ENCODE measurements at regions not wholly inside any gene's neighbourhood (a gene's known extent, or its start where the extent isn't known, plus 50 kb on each side); places are given as distances from the start of the nearest gene placed in this dataset.
A peak's percentile ranks its signal among the peaks of the same experiment; 100 is the strongest.

DNA sequence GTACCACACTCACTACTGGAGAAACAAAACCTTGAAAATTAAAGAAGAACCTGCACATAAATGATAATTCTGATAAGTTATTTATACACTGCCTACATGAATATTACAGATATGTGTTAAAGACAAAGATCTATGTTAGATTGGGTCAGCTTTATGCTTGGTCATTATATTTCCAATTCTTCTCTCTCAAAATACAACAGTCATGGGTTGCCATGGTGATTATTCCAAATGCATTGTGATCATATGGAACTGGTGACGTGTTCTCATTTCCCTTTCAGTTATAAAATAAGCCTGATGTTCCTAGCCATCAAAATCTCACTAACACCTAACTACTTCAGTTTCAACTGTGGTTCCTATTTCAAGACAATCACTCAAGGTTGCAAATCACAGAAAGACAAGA, 1416.4 kb downstream of the UQCRFS1 start:
- 100% methylated on average over 1 of the region's 1 CpG for WGBS (ENCODE audit: insufficient coverage, insufficient replicate concordance, low lambda C conversion rate, missing lambda C conversion rate)
- intact Hi-C loops (cut with micrococcal nuclease; ENCODE audit: unreplicated experiment), result loop anchor here (10.0 kb wide), 1 partner anchor 1418 kb away; the partner anchor contains the start of gene UQCRFS1
- Histone ChIP-seq H3K4me2 (ENCODE audit: control insufficient read depth, insufficient read depth) (no peak overlapping the region), H3K4me3 (no peak overlapping the region), H3K4me1 (ENCODE audit: control insufficient read depth, insufficient read depth, low read length) (peaks cover 9% of the 10 kb centered on the region), H3K9ac (ENCODE audit: control insufficient read depth, insufficient read depth, low read length) (no peak overlapping the region), H4K20me1 (ENCODE audit: control insufficient read depth, insufficient read depth) (no peaks in the 10 kb centered on the region), H3K9me3 (replicated peaks; ENCODE audit: control insufficient read depth, insufficient read depth, low read length) (no peaks in the 10 kb centered on the region; the same call in 2 of the 3 replicates), H3K79me2 (ENCODE audit: control insufficient read depth, insufficient read depth, low read length) (peaks cover 23% of the 10 kb centered on the region), H3K27ac (ENCODE audit: control insufficient read depth, insufficient read depth) (no peak overlapping the region), H3K27me3 (replicated peaks in 1 of 2; ENCODE audit: control insufficient read depth in 2 of 2, insufficient read depth in 2 of 2, low read length in 1 of 2) (no peaks in the 10 kb centered on the region), H3K36me3 (ENCODE audit: control insufficient read depth in 2 of 2, insufficient read depth in 2 of 2, low read length in 1 of 2) (peaks cover 2 to 3% of the 10 kb centered on the region in 2 experiments; a peak in 2 of 4 replicates), H2AFZ (ENCODE audit: control insufficient read depth, low read depth, low read length) (no peak overlapping the region)
- no peak for FAIRE-seq
- in situ Hi-C loops (cut with MboI), result loop anchor here (25.0 kb wide), 1 partner anchor 1416 kb away; the partner anchor contains the start of gene UQCRFS1
- ChIA-PET CTCF (no interaction called here), POLR2A (no interaction called here), RAD21 (ENCODE audit: unreplicated experiment) (no interaction called here), SMC1A (ENCODE audit: uncharacterized antibody, unreplicated experiment) (no interaction called here)
- TF ChIP-seq JUNB (IDR thresholded peaks at IDR 0.05) (no peak), RAD51 (IDR thresholded peaks at IDR 0.05) (no peak), BHLHE40 (IDR thresholded peaks at IDR 0.05; ENCODE audit: borderline replicate concordance in 1 of 2, low read depth in 2 of 2, low read length in 1 of 2) (no peak)
- TF ChIP-seq, protein P1, sequence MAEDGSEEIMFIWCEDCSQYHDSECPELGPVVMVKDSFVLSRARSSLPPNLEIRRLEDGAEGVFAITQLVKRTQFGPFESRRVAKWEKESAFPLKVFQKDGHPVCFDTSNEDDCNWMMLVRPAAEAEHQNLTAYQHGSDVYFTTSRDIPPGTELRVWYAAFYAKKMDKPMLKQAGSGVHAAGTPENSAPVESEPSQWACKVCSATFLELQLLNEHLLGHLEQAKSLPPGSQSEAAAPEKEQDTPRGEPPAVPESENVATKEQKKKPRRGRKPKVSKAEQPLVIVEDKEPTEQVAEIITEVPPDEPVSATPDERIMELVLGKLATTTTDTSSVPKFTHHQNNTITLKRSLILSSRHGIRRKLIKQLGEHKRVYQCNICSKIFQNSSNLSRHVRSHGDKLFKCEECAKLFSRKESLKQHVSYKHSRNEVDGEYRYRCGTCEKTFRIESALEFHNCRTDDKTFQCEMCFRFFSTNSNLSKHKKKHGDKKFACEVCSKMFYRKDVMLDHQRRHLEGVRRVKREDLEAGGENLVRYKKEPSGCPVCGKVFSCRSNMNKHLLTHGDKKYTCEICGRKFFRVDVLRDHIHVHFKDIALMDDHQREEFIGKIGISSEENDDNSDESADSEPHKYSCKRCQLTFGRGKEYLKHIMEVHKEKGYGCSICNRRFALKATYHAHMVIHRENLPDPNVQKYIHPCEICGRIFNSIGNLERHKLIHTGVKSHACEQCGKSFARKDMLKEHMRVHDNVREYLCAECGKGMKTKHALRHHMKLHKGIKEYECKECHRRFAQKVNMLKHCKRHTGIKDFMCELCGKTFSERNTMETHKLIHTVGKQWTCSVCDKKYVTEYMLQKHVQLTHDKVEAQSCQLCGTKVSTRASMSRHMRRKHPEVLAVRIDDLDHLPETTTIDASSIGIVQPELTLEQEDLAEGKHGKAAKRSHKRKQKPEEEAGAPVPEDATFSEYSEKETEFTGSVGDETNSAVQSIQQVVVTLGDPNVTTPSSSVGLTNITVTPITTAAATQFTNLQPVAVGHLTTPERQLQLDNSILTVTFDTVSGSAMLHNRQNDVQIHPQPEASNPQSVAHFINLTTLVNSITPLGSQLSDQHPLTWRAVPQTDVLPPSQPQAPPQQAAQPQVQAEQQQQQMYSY (CRISPR knock-in tag; IDR thresholded peaks at IDR 0.05), result no peak
- no peak for ATAC-seq
- TSS peak; percentile 24 for BruUV-seq (replicated peaks)
- no peak for DNase-seq (ENCODE audit: low read depth, low spot score)
